Smooth muscle cell (in vitro differentiated cells): ENCODE measurements at regions not wholly inside any gene's neighbourhood (a gene's known extent, or its start where the extent isn't known, plus 50 kb on each side); places are given as distances from the start of the nearest gene placed in this dataset.

Experiments
- DNase-seq: peaks from one replicate; lab custom pipeline; 2025; ENCODE audit not compliant: unreplicated experiment; lab: John Stamatoyannopoulos, UW
- H2AFZ ChIP-seq: fragments of 200-600 bp; sonication (generic); 2 replicates; pipeline ENCODE4 v1.6.0; 2016; ENCODE audit warnings: antibody characterized with exemption, low read depth, mild to moderate bottlenecking
- H3F3A ChIP-seq: fragments of 200-600 bp; sonication (generic); 2 replicates; pipeline ENCODE4 v1.6.0; 2017; ENCODE audit warnings: antibody characterized with exemption, low read depth
- H3K27ac ChIP-seq: fragments of 200-600 bp; sonication (generic); 2 replicates; pipeline ENCODE4 v1.5.1; 2016; ENCODE audit warnings: low read depth, mild to moderate bottlenecking
- H3K27me3 ChIP-seq: fragments of 200-600 bp; sonication (generic); 2 replicates; pipeline ENCODE4 v1.6.1; 2016; ENCODE audit warnings: low read depth, mild to moderate bottlenecking
- H3K36me3 ChIP-seq: fragments of 200-600 bp; sonication (generic); 2 replicates; pipeline ENCODE4 v1.5.1; 2016; ENCODE audit warnings: low read depth
- H3K4me1 ChIP-seq: fragments of 200-600 bp; sonication (generic); 2 replicates; pipeline ENCODE4 v1.5.1; 2016; ENCODE audit warnings: low read depth
- H3K4me2 ChIP-seq: fragments of 200-600 bp; sonication (generic); 2 replicates; pipeline ENCODE4 v1.6.0; 2016; ENCODE audit warnings: mild to moderate bottlenecking
- H3K4me3 ChIP-seq: fragments of 200-600 bp; sonication (generic); 2 replicates; pipeline ENCODE4 v1.5.1; 2016; ENCODE audit warnings: mild to moderate bottlenecking
- H3K79me2 ChIP-seq: fragments of 200-600 bp; sonication (generic); 2 replicates; pipeline ENCODE4 v1.6.0; 2016; ENCODE audit warnings: low read depth, mild to moderate bottlenecking
- H3K9ac ChIP-seq: fragments of 200-600 bp; sonication (generic); 2 replicates; pipeline ENCODE4 v1.6.0; 2016; ENCODE audit warnings: low read depth
- H3K9me3 ChIP-seq: fragments of 200-600 bp; sonication (generic); replicated peaks from 2 replicates; pipeline ENCODE4 v1.5.1; 2016; ENCODE audit warnings: low read depth
- H4K20me1 ChIP-seq: fragments of 200-600 bp; sonication (generic); 2 replicates; pipeline ENCODE4 v1.6.0; 2016; ENCODE audit warnings: low read depth
- WGBS: methylation state at CpG from one replicate; pipeline ENCODE4 v1.1.7; 2016; ENCODE audit warnings: low lambda C conversion rate; 5-methylcytosine and 5-hydroxymethylcytosine counted together
- TF ChIP-seq, protein P1 (sequence below): fragments of 200-600 bp; sonication (generic); IDR thresholded peaks from 2 replicates; pipeline ENCODE4 v1.5.1; 2017; ENCODE audit warnings: borderline replicate concordance, mild to moderate bottlenecking, antibody characterized with exemption; ENCODE audit not compliant: insufficient read depth, poor library complexity, severe bottlenecking

DNA sequence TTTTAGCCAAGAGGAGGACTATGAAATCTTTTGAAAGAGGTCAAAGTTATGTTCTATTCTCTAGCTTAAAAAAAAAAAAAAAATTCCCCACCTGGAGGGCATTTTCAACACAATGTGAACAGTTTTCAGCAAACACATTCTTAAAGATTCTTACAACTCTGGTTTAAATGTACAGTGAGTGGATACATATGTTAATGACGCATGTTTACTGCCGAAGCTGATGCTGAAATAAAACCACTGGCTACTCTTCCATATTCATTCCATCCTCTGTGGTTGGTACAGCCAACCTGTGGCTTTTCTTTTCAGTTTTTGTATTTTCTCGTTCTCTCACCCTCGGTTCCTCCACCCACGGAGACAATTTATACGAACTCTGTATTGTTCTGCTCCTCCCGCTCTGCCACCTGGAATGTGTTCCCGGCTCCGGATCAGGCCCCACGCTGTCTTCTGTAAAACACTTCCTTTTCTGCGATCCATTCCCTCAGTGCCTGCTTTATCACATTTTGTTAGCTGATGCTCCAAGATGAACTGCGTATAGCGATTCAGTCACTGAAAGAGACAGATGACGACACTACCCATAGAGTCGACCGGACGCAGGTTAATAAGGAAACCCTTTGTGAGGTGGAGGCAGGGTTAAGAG lies 466.4 kb upstream of the ARGLU1 start:
- H3K9me3 ChIP-seq = no peaks in the 10 kb centered on the region
- H3K9ac ChIP-seq = no peak overlapping the region
- H2AFZ ChIP-seq = no peak overlapping the region
- H3K79me2 ChIP-seq = no peaks in the 10 kb centered on the region
- H3K4me3 ChIP-seq = no peak overlapping the region
- no peaks in the 10 kb centered on the region for H3K27me3 ChIP-seq
- H3K36me3 ChIP-seq = no peaks in the 10 kb centered on the region
- H4K20me1 ChIP-seq = no peaks in the 10 kb centered on the region
- no peak overlapping the region for H3K27ac ChIP-seq
- DNase-seq = no peak
- no peaks in the 10 kb centered on the region for H3K4me1 ChIP-seq
- no peaks in the 10 kb centered on the region for H3F3A ChIP-seq
- H3K4me2 ChIP-seq = no peak overlapping the region
- WGBS = 88% methylated on average over 17 of the region's 17 CpGs
- TF ChIP-seq, protein P1, sequence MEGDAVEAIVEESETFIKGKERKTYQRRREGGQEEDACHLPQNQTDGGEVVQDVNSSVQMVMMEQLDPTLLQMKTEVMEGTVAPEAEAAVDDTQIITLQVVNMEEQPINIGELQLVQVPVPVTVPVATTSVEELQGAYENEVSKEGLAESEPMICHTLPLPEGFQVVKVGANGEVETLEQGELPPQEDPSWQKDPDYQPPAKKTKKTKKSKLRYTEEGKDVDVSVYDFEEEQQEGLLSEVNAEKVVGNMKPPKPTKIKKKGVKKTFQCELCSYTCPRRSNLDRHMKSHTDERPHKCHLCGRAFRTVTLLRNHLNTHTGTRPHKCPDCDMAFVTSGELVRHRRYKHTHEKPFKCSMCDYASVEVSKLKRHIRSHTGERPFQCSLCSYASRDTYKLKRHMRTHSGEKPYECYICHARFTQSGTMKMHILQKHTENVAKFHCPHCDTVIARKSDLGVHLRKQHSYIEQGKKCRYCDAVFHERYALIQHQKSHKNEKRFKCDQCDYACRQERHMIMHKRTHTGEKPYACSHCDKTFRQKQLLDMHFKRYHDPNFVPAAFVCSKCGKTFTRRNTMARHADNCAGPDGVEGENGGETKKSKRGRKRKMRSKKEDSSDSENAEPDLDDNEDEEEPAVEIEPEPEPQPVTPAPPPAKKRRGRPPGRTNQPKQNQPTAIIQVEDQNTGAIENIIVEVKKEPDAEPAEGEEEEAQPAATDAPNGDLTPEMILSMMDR = no peak

DNA sequence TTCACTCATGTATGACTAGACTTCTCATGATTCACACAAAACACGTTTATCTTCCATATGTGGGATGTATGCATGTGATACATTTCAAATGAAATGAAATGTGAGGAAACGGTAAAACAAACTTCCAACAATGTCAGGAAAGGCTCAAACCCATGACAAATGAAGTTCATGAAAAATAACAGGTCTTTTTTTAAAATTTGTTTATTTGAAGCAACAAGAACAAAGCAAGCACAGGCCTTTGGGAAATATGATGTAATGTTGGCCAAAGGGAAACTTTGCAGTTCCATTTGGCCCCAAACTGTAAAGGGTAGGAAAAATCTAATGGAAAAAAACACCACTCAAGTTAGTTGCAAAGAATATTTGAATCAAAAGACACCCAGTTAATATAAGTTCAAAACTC lies 463.8 kb upstream of the ARGLU1 start:
- H3K79me2 ChIP-seq = no peaks in the 10 kb centered on the region
- H3K9me3 ChIP-seq = no peaks in the 10 kb centered on the region
- WGBS = 84% methylated on average over 2 of the region's 2 CpGs
- H3K4me2 ChIP-seq = no peak overlapping the region
- no peak overlapping the region for H3K4me3 ChIP-seq
- no peak overlapping the region for H3K9ac ChIP-seq
- TF ChIP-seq, protein P1 = no peak
- DNase-seq = no peak
- H4K20me1 ChIP-seq = no peaks in the 10 kb centered on the region
- no peaks in the 10 kb centered on the region for H3K36me3 ChIP-seq
- H3K4me1 ChIP-seq = no peaks in the 10 kb centered on the region
- no peaks in the 10 kb centered on the region for H3K27me3 ChIP-seq
- no peaks in the 10 kb centered on the region for H3F3A ChIP-seq
- no peak overlapping the region for H3K27ac ChIP-seq
- no peak overlapping the region for H2AFZ ChIP-seq

DNA sequence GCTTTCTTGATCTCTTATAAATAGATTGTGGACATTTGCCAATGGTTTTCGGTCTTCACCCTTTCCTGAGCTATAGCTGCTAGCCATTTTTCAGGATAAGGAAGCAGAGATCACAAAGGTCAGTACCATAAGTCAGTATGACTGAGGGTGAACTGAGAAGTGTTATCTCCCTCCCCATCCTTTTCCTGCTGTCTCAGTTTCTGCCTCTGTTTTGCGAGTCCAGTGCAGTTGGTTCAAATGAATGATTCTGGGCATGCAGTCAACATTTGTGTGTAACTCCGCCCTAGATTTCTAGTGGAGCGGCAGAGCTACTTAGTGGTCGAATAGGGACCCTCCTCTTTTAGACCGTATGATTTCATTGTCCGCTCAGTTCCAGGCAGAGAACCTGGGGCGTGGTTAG lies 460.8 kb upstream of the ARGLU1 start:
- 97% methylated on average over 8 of the region's 8 CpGs for WGBS
- H3K27ac ChIP-seq = no peak overlapping the region
- no peaks in the 10 kb centered on the region for H3K36me3 ChIP-seq
- H3K27me3 ChIP-seq = no peaks in the 10 kb centered on the region
- H3K4me2 ChIP-seq = no peak overlapping the region
- no peaks in the 10 kb centered on the region for H3K79me2 ChIP-seq
- H3F3A ChIP-seq = no peaks in the 10 kb centered on the region
- H2AFZ ChIP-seq = no peak overlapping the region
- no peaks in the 10 kb centered on the region for H3K9me3 ChIP-seq
- H3K9ac ChIP-seq = no peak overlapping the region
- H3K4me3 ChIP-seq = no peak overlapping the region
- H3K4me1 ChIP-seq = no peaks in the 10 kb centered on the region
- DNase-seq = no peak
- TF ChIP-seq, protein P1 = no peak
- no peaks in the 10 kb centered on the region for H4K20me1 ChIP-seq

DNA sequence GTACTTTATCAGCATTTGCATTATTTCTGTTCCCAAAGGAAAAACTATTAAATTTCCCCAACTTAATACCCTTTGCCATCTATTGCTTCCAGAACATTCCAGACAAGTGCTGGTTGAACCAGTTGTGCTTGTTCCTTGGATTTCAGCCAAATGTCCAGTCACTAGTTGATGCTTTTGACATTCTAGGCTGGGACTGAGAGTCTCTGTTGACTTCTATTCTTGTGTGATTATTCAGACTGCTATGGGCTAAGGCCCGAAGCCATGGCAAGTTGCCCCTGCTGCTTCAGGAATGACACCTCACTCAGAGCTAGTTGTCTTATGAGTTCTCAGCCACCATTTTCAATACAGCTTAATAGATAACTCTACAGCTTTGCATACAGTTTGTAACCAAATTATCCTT lies 458.1 kb upstream of the ARGLU1 start:
- Histone ChIP-seq H3K4me3 (no peak overlapping the region), H3K36me3 (no peaks in the 10 kb centered on the region), H3K4me1 (no peaks in the 10 kb centered on the region), H3K27me3 (no peaks in the 10 kb centered on the region), H3K4me2 (no peak overlapping the region), H2AFZ (no peak overlapping the region), H3K27ac (no peak overlapping the region), H3F3A (no peaks in the 10 kb centered on the region), H3K9me3 (no peaks in the 10 kb centered on the region), H3K9ac (no peak overlapping the region), H4K20me1 (no peaks in the 10 kb centered on the region), H3K79me2 (no peaks in the 10 kb centered on the region)
- no peak for DNase-seq
- 76% methylated on average over 1 of the region's 1 CpG for WGBS
- TF ChIP-seq, protein P1 = no peak
